GM23248 (cell line): ENCODE measurements at regions not wholly inside any gene's neighbourhood (a gene's known extent, or its start where the extent isn't known, plus 50 kb on each side); places are given as distances from the start of the nearest gene placed in this dataset.

Experiments used
- DNase-seq: peaks from one replicate; pipeline ENCODE4 v3.0.0-alpha.2; 2015
- H2AFZ ChIP-seq: fragments of 200-600 bp; sonication (generic); 2 replicates; pipeline ENCODE4 v1.6.1; 2016; ENCODE audit warnings: antibody characterized with exemption
- H3F3A ChIP-seq: fragments of 200-600 bp; sonication (generic); 2 replicates; pipeline ENCODE4 v1.6.1; 2016; ENCODE audit warnings: mild to moderate bottlenecking, antibody characterized with exemption, mixed run types; ENCODE audit not compliant: insufficient read depth
- H3K27ac ChIP-seq: fragments of 200-600 bp; sonication (generic); 2 replicates; pipeline ENCODE4 v1.5.1; 2016; ENCODE audit warnings: mild to moderate bottlenecking
- H3K27me3 ChIP-seq: fragments of 200-600 bp; sonication (generic); replicated peaks from 2 replicates; pipeline ENCODE4 v1.6.1; 2016; ENCODE audit warnings: mild to moderate bottlenecking; ENCODE audit not compliant: insufficient read depth
- H3K36me3 ChIP-seq: fragments of 200-600 bp; sonication (generic); 2 replicates; pipeline ENCODE4 v1.6.1; 2016; ENCODE audit warnings: low read depth, mild to moderate bottlenecking
- H3K4me1 ChIP-seq: fragments of 200-600 bp; sonication (generic); 2 replicates; pipeline ENCODE4 v1.6.1; 2016; ENCODE audit warnings: mild to moderate bottlenecking; ENCODE audit not compliant: insufficient read depth
- H3K4me2 ChIP-seq: fragments of 200-600 bp; sonication (generic); one replicate; pipeline ENCODE4 v1.6.1; 2016; ENCODE audit warnings: mild to moderate bottlenecking; ENCODE audit not compliant: unreplicated experiment
- H3K4me3 ChIP-seq: fragments of 200-600 bp; sonication (generic); 2 replicates; pipeline ENCODE4 v1.5.1; 2016; ENCODE audit warnings: mild to moderate bottlenecking
- H3K79me2 ChIP-seq: fragments of 200-600 bp; sonication (generic); 2 replicates; pipeline ENCODE4 v1.6.1; 2016; ENCODE audit warnings: mild to moderate bottlenecking; ENCODE audit not compliant: insufficient read depth
- H3K9ac ChIP-seq: fragments of 200-600 bp; sonication (generic); 2 replicates; pipeline ENCODE4 v1.6.1; 2016; ENCODE audit warnings: mild to moderate bottlenecking
- H3K9me2 ChIP-seq: fragments of 200-600 bp; sonication (generic); 2 replicates; pipeline ENCODE4 v1.6.1; 2016; ENCODE audit warnings: mixed run types, mild to moderate bottlenecking, moderate library complexity; ENCODE audit not compliant: insufficient read depth
- H3K9me3 ChIP-seq: fragments of 200-600 bp; sonication (generic); one replicate; pipeline ENCODE4 v1.6.1; 2017; ENCODE audit warnings: low read depth
- H4K20me1 ChIP-seq: fragments of 200-600 bp; sonication (generic); 2 replicates; pipeline ENCODE4 v1.6.0; 2016; ENCODE audit not compliant: insufficient read depth
- EZH2 ChIP-seq: fragments of 200-600 bp; sonication (generic); IDR thresholded peaks from 2 replicates; pipeline ENCODE4 v1.6.1; 2018; ENCODE audit warnings: antibody characterized with exemption, mild to moderate bottlenecking; ENCODE audit not compliant: insufficient read depth, poor library complexity, severe bottlenecking
- EZH2phosphoT487 ChIP-seq: fragments of 200-600 bp; sonication (generic); IDR thresholded peaks from 2 replicates; pipeline ENCODE4 v1.6.1; 2018; ENCODE audit warnings: antibody characterized with exemption, moderate library complexity, mild to moderate bottlenecking, low read depth; ENCODE audit not compliant: insufficient read depth
- WGBS, 2 experiments: methylation state at CpG; one replicate each; pipeline ENCODE4 v1.1.6; 2015 to 2017; ENCODE audit warnings: low lambda C conversion rate in 2 of 2, low coverage in 1 of 2; ENCODE audit errors: missing lambda C conversion rate in 2 of 2; 5-methylcytosine and 5-hydroxymethylcytosine counted together
- in situ Hi-C: fragments of 300-500 bp; cut with MboI; formaldehyde crosslinking; loops from 2 replicates; pipeline ENCODE4 v1.15.0; 2020

- Histone ChIP-seq H3K9me2 (no peaks in the 10 kb centered on the region), H3K36me3 (no peaks in the 10 kb centered on the region), H3K79me2 (no peaks in the 10 kb centered on the region), H3K4me3 (no peak overlapping the region), H4K20me1 (no peaks in the 10 kb centered on the region), H3K9me3 (no peaks in the 10 kb centered on the region), H3K27ac (no peak overlapping the region), H3K4me1 (no peaks in the 10 kb centered on the region), H3K27me3 (peaks cover 8% of the 10 kb centered on the region; the same call in 1 of the 2 replicates), H3K9ac (no peak overlapping the region), H2AFZ (no peak overlapping the region), H3F3A (no peaks in the 10 kb centered on the region), H3K4me2 (no peak overlapping the region)
- in situ Hi-C loops, result no loop called here
- no peak for DNase-seq
- TF ChIP-seq EZH2, result no peak
- no peak for TF ChIP-seq EZH2phosphoT487
- 20 to 27% methylated on average over 5 of the region's 5 CpGs for WGBS, 2 experiments
Observed at GRCh38 chr13:108031865-108032264, 183.5 kb downstream of the LIG4 start.

GRCh38 chr13:108030769-108031168, 184.6 kb downstream of the LIG4 start:
- Histone ChIP-seq H3K36me3 (no peaks in the 10 kb centered on the region), H3K4me3 (no peak overlapping the region), H3K9me3 (no peaks in the 10 kb centered on the region), H4K20me1 (no peaks in the 10 kb centered on the region), H3K9me2 (no peaks in the 10 kb centered on the region), H3K27ac (no peak overlapping the region), H3F3A (no peaks in the 10 kb centered on the region), H2AFZ (no peak overlapping the region), H3K27me3 (peaks cover 8% of the 10 kb centered on the region; the same call in 1 of the 2 replicates), H3K4me2 (no peak overlapping the region), H3K79me2 (no peaks in the 10 kb centered on the region), H3K9ac (no peak overlapping the region), H3K4me1 (no peaks in the 10 kb centered on the region)
- no peak for TF ChIP-seq EZH2phosphoT487
- no peak for TF ChIP-seq EZH2
- no peak for DNase-seq
- in situ Hi-C loops, result no loop called here
- WGBS, 2 experiments, result 0% methylated on average over 1 of the region's 1 CpG

DNA sequence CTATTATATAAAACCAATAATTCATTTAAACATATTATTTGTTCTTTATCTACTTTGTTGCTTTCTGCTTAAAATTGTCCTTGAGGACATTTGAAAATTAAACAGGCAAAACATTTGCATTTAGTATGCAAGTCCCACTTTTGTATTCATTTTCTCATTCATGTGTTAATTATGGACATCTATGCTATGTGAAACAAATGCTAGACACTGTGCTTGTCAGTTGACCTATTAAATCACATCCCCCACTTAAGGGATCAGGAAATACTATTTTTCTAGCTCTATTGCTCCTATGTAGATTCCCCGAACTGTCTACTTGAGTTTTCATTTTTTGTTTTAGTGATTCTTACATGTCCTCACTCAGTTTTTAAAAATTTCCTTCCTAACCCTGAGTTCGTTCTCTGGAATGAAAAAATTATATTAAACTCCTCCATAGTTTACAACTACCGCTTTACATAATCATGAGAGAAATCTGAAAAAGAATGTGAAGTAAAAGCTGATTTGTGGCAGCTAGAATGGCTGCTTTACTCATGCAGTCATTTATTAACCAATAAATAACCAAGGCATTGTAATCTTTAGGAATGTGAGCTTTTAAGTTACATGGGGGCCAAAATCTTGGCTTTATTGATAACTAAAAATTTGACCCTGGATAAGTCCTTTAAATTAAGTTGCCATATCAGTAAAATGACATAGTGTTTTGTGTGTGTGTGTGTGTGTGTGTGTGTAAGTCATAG, 188.5 kb downstream of the LIG4 start:
- Histone ChIP-seq H3K9me2 (no peaks in the 10 kb centered on the region), H3K27ac (no peak overlapping the region), H3K4me1 (no peaks in the 10 kb centered on the region), H3K9ac (no peak overlapping the region), H3F3A (no peaks in the 10 kb centered on the region), H3K36me3 (no peaks in the 10 kb centered on the region), H3K27me3 (peaks cover 2% of the 10 kb centered on the region; the same call in 1 of the 2 replicates), H2AFZ (no peak overlapping the region), H4K20me1 (no peaks in the 10 kb centered on the region), H3K79me2 (no peaks in the 10 kb centered on the region), H3K4me3 (no peak overlapping the region), H3K9me3 (no peaks in the 10 kb centered on the region), H3K4me2 (no peak overlapping the region)
- DNase-seq, result no peak
- 10 to 16% methylated on average over 3 of the region's 3 CpGs for WGBS, 2 experiments
- no peak for TF ChIP-seq EZH2
- no peak for TF ChIP-seq EZH2phosphoT487
- in situ Hi-C loops, result no loop called here

DNA sequence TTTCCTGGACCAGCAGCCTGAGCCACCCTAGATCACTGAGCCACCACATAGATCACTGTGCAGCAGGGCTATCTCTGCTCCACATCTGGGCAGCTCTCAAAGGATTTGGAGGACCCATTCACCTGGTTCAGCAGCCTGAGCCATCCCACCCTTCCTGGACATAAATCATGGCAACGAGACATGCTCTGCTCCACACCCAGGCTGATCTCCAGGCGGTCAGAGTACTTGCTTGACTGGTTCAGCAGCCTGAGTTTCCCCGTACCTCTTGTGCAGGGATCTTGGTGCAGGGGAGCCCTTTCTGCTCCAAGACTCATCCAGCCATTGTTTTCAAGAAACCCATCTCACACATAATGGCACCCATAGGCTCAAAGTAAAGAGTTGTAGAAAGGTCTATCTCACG, 195.3 kb downstream of the LIG4 start:
- no peaks in the 10 kb centered on the region for H3K27me3 ChIP-seq
- H3F3A ChIP-seq, result no peaks in the 10 kb centered on the region
- H3K36me3 ChIP-seq, result no peaks in the 10 kb centered on the region
- H3K4me2 ChIP-seq, result no peak overlapping the region
- no peaks in the 10 kb centered on the region for H3K9me2 ChIP-seq
- H3K79me2 ChIP-seq, result no peaks in the 10 kb centered on the region
- no peak for DNase-seq
- in situ Hi-C loops, result no loop called here
- WGBS, 2 experiments, result 8 to 12% methylated on average over 4 of the region's 4 CpGs
- H3K9ac ChIP-seq, result no peak overlapping the region
- no peaks in the 10 kb centered on the region for H3K9me3 ChIP-seq
- TF ChIP-seq EZH2 (no peak), EZH2phosphoT487 (no peak)
- no peak overlapping the region for H2AFZ ChIP-seq
- no peak overlapping the region for H3K27ac ChIP-seq
- no peaks in the 10 kb centered on the region; the same call in 1 of the 2 replicates for H4K20me1 ChIP-seq
- no peaks in the 10 kb centered on the region for H3K4me1 ChIP-seq
- no peak overlapping the region for H3K4me3 ChIP-seq
